ENCODE measurements at regions not wholly inside any gene's neighbourhood (a gene's known extent, or its start where the extent isn't known, plus 50 kb on each side); places are given as distances from the start of the nearest gene placed in this dataset.
"Not testable (repeated sequence)": the region's sequence is repeated elsewhere in the genome, so short reads cannot be mapped to it uniquely, and the experiment has no call there.

- no peaks in the 10 kb centered on the region for H3K27me3 ChIP-seq (ENCODE audit: control insufficient read depth in 2 of 2, insufficient read depth in 2 of 2, low read length in 2 of 2)
- H3K9me3 ChIP-seq (ENCODE audit: control insufficient read depth in 2 of 2, low read length in 2 of 2) = no peaks in the 10 kb centered on the region
- no peak overlapping the region for H3K4me3 ChIP-seq (ENCODE audit: low read length in 2 of 2)
- H3K9ac ChIP-seq (ENCODE audit: low read depth in 1 of 2, low read length in 2 of 2) = no peak overlapping the region
- no peaks in the 10 kb centered on the region for H3K4me1 ChIP-seq (ENCODE audit: control insufficient read depth in 2 of 2, insufficient read depth in 2 of 2, low read length in 2 of 2)
- no peaks in the 10 kb centered on the region for H3K36me3 ChIP-seq (ENCODE audit: control insufficient read depth in 2 of 2, insufficient read depth in 2 of 2, low read length in 2 of 2)
- no peak overlapping the region for H3K27ac ChIP-seq (ENCODE audit: low read depth in 2 of 2, low read length in 2 of 2)
These were observed 69.8 kb upstream of the KMT2C start for GRCh38 chr7:152505606-152506005.

GRCh38 chr7:152504816-152505215 lies 69.0 kb upstream of the KMT2C start:
- H3K27me3 ChIP-seq (ENCODE audit: control insufficient read depth in 2 of 2, insufficient read depth in 2 of 2, low read length in 2 of 2) = no peaks in the 10 kb centered on the region
- H3K36me3 ChIP-seq (ENCODE audit: control insufficient read depth in 2 of 2, insufficient read depth in 2 of 2, low read length in 2 of 2) = no peaks in the 10 kb centered on the region
- H3K4me3 ChIP-seq (ENCODE audit: low read length in 2 of 2) = no peak overlapping the region
- H3K9ac ChIP-seq (ENCODE audit: low read depth in 1 of 2, low read length in 2 of 2) = no peak overlapping the region
- H3K4me1 ChIP-seq (ENCODE audit: control insufficient read depth in 2 of 2, insufficient read depth in 2 of 2, low read length in 2 of 2) = no peaks in the 10 kb centered on the region
- H3K9me3 ChIP-seq (ENCODE audit: control insufficient read depth in 2 of 2, low read length in 2 of 2) = no peaks in the 10 kb centered on the region
- no peak overlapping the region for H3K27ac ChIP-seq (ENCODE audit: low read depth in 2 of 2, low read length in 2 of 2)

GRCh38 chr7:152504367-152504766 lies 68.6 kb upstream of the KMT2C start:
- Histone ChIP-seq H3K9ac (ENCODE audit: low read depth in 1 of 2, low read length in 2 of 2) (no peak overlapping the region), H3K9me3 (ENCODE audit: control insufficient read depth in 2 of 2, low read length in 2 of 2) (no peaks in the 10 kb centered on the region), H3K36me3 (ENCODE audit: control insufficient read depth in 2 of 2, insufficient read depth in 2 of 2, low read length in 2 of 2) (no peaks in the 10 kb centered on the region), H3K4me3 (ENCODE audit: low read length in 2 of 2) (no peak overlapping the region), H3K4me1 (ENCODE audit: control insufficient read depth in 2 of 2, insufficient read depth in 2 of 2, low read length in 2 of 2) (no peaks in the 10 kb centered on the region), H3K27me3 (ENCODE audit: control insufficient read depth in 2 of 2, insufficient read depth in 2 of 2, low read length in 2 of 2) (no peaks in the 10 kb centered on the region), H3K27ac (ENCODE audit: low read depth in 2 of 2, low read length in 2 of 2) (no peak overlapping the region)

- Histone ChIP-seq H3K4me1 (ENCODE audit: control insufficient read depth in 2 of 2, insufficient read depth in 2 of 2, low read length in 2 of 2) (no peaks in the 10 kb centered on the region), H3K27ac (ENCODE audit: low read depth in 2 of 2, low read length in 2 of 2) (no peak overlapping the region), H3K4me3 (ENCODE audit: low read length in 2 of 2) (no peak overlapping the region), H3K27me3 (ENCODE audit: control insufficient read depth in 2 of 2, insufficient read depth in 2 of 2, low read length in 2 of 2) (no peaks in the 10 kb centered on the region), H3K9ac (ENCODE audit: low read depth in 1 of 2, low read length in 2 of 2) (no peak overlapping the region), H3K9me3 (ENCODE audit: control insufficient read depth in 2 of 2, low read length in 2 of 2) (no peaks in the 10 kb centered on the region), H3K36me3 (ENCODE audit: control insufficient read depth in 2 of 2, insufficient read depth in 2 of 2, low read length in 2 of 2) (no peaks in the 10 kb centered on the region)
These were observed 67.3 kb upstream of the KMT2C start for GRCh38 chr7:152502813-152503790.

GRCh38 chr7:152501506-152501905 lies 65.7 kb upstream of the KMT2C start:
- no peak overlapping the region for H3K9ac ChIP-seq (ENCODE audit: low read depth in 1 of 2, low read length in 2 of 2)
- no peaks in the 10 kb centered on the region for H3K4me1 ChIP-seq (ENCODE audit: control insufficient read depth in 2 of 2, insufficient read depth in 2 of 2, low read length in 2 of 2)
- H3K9me3 ChIP-seq (ENCODE audit: control insufficient read depth in 2 of 2, low read length in 2 of 2) = no peaks in the 10 kb centered on the region
- H3K27ac ChIP-seq (ENCODE audit: low read depth in 2 of 2, low read length in 2 of 2) = no peak overlapping the region
- H3K36me3 ChIP-seq (ENCODE audit: control insufficient read depth in 2 of 2, insufficient read depth in 2 of 2, low read length in 2 of 2) = no peaks in the 10 kb centered on the region
- H3K27me3 ChIP-seq (ENCODE audit: control insufficient read depth in 2 of 2, insufficient read depth in 2 of 2, low read length in 2 of 2) = no peaks in the 10 kb centered on the region
- H3K4me3 ChIP-seq (ENCODE audit: low read length in 2 of 2) = no peak overlapping the region

GRCh38 chr7:152499969-152500368 lies 64.2 kb upstream of the KMT2C start:
- H3K36me3 ChIP-seq (ENCODE audit: control insufficient read depth in 2 of 2, insufficient read depth in 2 of 2, low read length in 2 of 2); H3K9ac ChIP-seq (ENCODE audit: low read depth in 1 of 2, low read length in 2 of 2); H3K27ac ChIP-seq (ENCODE audit: low read depth in 2 of 2, low read length in 2 of 2); H3K4me3 ChIP-seq (ENCODE audit: low read length in 2 of 2); H3K9me3 ChIP-seq (ENCODE audit: control insufficient read depth in 2 of 2, low read length in 2 of 2); H3K27me3 ChIP-seq (ENCODE audit: control insufficient read depth in 2 of 2, insufficient read depth in 2 of 2, low read length in 2 of 2); H3K4me1 ChIP-seq (ENCODE audit: control insufficient read depth in 2 of 2, insufficient read depth in 2 of 2, low read length in 2 of 2): not testable (repeated sequence)

GRCh38 chr7:152495867-152496266 lies 60.1 kb upstream of the KMT2C start:
- Histone ChIP-seq H3K27ac (ENCODE audit: low read depth in 2 of 2, low read length in 2 of 2) (no peak overlapping the region), H3K36me3 (ENCODE audit: control insufficient read depth in 2 of 2, insufficient read depth in 2 of 2, low read length in 2 of 2) (no peaks in the 10 kb centered on the region), H3K9me3 (ENCODE audit: control insufficient read depth in 2 of 2, low read length in 2 of 2) (no peaks in the 10 kb centered on the region), H3K4me3 (ENCODE audit: low read length in 2 of 2) (no peak overlapping the region), H3K27me3 (ENCODE audit: control insufficient read depth in 2 of 2, insufficient read depth in 2 of 2, low read length in 2 of 2) (no peaks in the 10 kb centered on the region), H3K4me1 (ENCODE audit: control insufficient read depth in 2 of 2, insufficient read depth in 2 of 2, low read length in 2 of 2) (no peaks in the 10 kb centered on the region), H3K9ac (ENCODE audit: low read depth in 1 of 2, low read length in 2 of 2) (no peak overlapping the region)

GRCh38 chr7:152492952-152493351 lies 57.1 kb upstream of the KMT2C start:
- H3K4me1 ChIP-seq (ENCODE audit: control insufficient read depth in 2 of 2, insufficient read depth in 2 of 2, low read length in 2 of 2) = no peaks in the 10 kb centered on the region
- H3K9me3 ChIP-seq (ENCODE audit: control insufficient read depth in 2 of 2, low read length in 2 of 2) = no peaks in the 10 kb centered on the region
- H3K9ac ChIP-seq (ENCODE audit: low read depth in 1 of 2, low read length in 2 of 2) = no peak overlapping the region
- no peaks in the 10 kb centered on the region for H3K27me3 ChIP-seq (ENCODE audit: control insufficient read depth in 2 of 2, insufficient read depth in 2 of 2, low read length in 2 of 2)
- no peak overlapping the region for H3K27ac ChIP-seq (ENCODE audit: low read depth in 2 of 2, low read length in 2 of 2)
- H3K4me3 ChIP-seq (ENCODE audit: low read length in 2 of 2) = no peak overlapping the region
- H3K36me3 ChIP-seq (ENCODE audit: control insufficient read depth in 2 of 2, insufficient read depth in 2 of 2, low read length in 2 of 2) = no peaks in the 10 kb centered on the region

GRCh38 chr7:152489044-152489443 lies 53.2 kb upstream of the KMT2C start:
- Histone ChIP-seq H3K27ac (ENCODE audit: low read depth in 2 of 2, low read length in 2 of 2) (no peak overlapping the region), H3K36me3 (ENCODE audit: control insufficient read depth in 2 of 2, insufficient read depth in 2 of 2, low read length in 2 of 2) (no peaks in the 10 kb centered on the region), H3K4me3 (ENCODE audit: low read length in 2 of 2) (no peak overlapping the region), H3K9me3 (ENCODE audit: control insufficient read depth in 2 of 2, low read length in 2 of 2) (no peaks in the 10 kb centered on the region), H3K27me3 (ENCODE audit: control insufficient read depth in 2 of 2, insufficient read depth in 2 of 2, low read length in 2 of 2) (no peaks in the 10 kb centered on the region), H3K4me1 (ENCODE audit: control insufficient read depth in 2 of 2, insufficient read depth in 2 of 2, low read length in 2 of 2) (no peaks in the 10 kb centered on the region), H3K9ac (ENCODE audit: low read depth in 1 of 2, low read length in 2 of 2) (no peak overlapping the region)

- Histone ChIP-seq H3K27ac (ENCODE audit: low read depth in 2 of 2, low read length in 2 of 2) (no peak overlapping the region), H3K27me3 (ENCODE audit: control insufficient read depth in 2 of 2, insufficient read depth in 2 of 2, low read length in 2 of 2) (no peaks in the 10 kb centered on the region), H3K36me3 (ENCODE audit: control insufficient read depth in 2 of 2, insufficient read depth in 2 of 2, low read length in 2 of 2) (no peaks in the 10 kb centered on the region), H3K4me3 (ENCODE audit: low read length in 2 of 2) (no peak overlapping the region), H3K9ac (ENCODE audit: low read depth in 1 of 2, low read length in 2 of 2) (no peak overlapping the region), H3K4me1 (ENCODE audit: control insufficient read depth in 2 of 2, insufficient read depth in 2 of 2, low read length in 2 of 2) (no peaks in the 10 kb centered on the region), H3K9me3 (ENCODE audit: control insufficient read depth in 2 of 2, low read length in 2 of 2) (no peaks in the 10 kb centered on the region)
These were observed 51.2 kb upstream of the KMT2C start for GRCh38 chr7:152486968-152487367.

Data from mucosa of rectum (tissue), 2 donors.